ENCODE measurements at regions not wholly inside any gene's neighbourhood (a gene's known extent, or its start where the extent isn't known, plus 50 kb on each side); places are given as distances from the start of the nearest gene placed in this dataset.

DNA sequence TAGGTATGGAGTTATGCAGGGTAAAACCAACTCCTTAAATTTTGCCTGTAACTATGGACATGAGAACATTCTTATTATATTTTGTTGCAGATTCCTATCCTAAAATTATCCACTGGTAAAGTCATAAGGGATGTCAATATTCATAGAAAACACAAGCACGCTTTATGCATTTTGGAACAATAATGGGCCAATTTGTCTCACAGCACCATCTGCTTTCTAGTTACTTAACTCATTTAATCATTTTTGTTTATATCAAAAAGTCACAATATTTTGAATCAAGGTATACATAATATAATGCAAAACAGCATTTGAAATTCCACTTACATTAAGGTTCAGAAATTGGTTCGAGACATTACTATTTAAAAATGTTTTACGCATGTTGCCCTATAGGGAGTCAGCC lies 203.0 kb downstream of the GABRG1 start (continued):
- TF ChIP-seq ARID4A (CRISPR knock-in tag; IDR thresholded peaks at IDR 0.05; ENCODE audit: borderline replicate concordance) = no peak
- no peak for TF ChIP-seq ZNF33B (CRISPR knock-in tag; IDR thresholded peaks at IDR 0.05)

DNA sequence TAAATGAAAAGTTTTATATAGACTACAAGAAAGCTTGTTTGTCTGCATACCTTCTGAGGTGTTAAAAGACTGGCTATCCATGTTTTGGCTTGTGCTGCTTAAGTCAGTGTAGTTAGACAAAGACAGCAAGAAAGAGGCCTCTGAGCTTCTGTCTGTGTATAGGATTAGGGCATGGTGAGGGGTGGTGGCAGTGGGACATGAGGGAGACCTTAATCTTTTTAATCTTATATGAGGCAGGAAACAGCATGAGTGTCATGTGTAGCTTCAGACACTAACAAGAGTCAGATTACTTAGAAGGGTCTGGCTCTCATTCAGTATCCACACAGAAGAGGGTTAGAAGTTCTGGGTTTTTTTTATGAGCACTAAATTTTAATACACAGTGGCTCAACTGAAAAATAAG lies 213.3 kb downstream of the GABRG1 start:
- ATAC-seq (no peak), DNase-seq (ENCODE audit: low spot score) (no peak), FAIRE-seq (no peak)
- ChIA-PET CTCF (ENCODE audit: low intra/inter-chr PET ratio, low total read pairs) (no interaction called here), POLR2A (no interaction called here)
- peaks cover 9% of the 10 kb centered on the region; the same call in 1 of the 2 replicates for H3K9me3 ChIP-seq (ENCODE audit: low read length)
- no peak overlapping the region for H3K4me3 ChIP-seq (replicated peaks in 1 of 3; ENCODE audit: insufficient read depth in 1 of 3, low read depth in 2 of 3, low read length in 3 of 3)
- no TSS peak for BruUV-seq (replicated peaks)
- TF ChIP-seq, protein P1, sequence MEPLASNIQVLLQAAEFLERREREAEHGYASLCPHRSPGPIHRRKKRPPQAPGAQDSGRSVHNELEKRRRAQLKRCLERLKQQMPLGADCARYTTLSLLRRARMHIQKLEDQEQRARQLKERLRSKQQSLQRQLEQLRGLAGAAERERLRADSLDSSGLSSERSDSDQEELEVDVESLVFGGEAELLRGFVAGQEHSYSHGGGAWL (CRISPR knock-in tag; IDR thresholded peaks at IDR 0.05) = no peak
- no peaks in the 10 kb centered on the region for H3K36me3 ChIP-seq (replicated peaks in 1 of 2; ENCODE audit: control insufficient read depth in 1 of 2, insufficient read depth in 2 of 2, low read length in 2 of 2)
- H2AFZ ChIP-seq (ENCODE audit: low read length) = no peak overlapping the region
- intact Hi-C loops (cut with micrococcal nuclease; ENCODE audit: unreplicated experiment) = no loop called here
- no peak overlapping the region for H3K27ac ChIP-seq (ENCODE audit: extremely low read length, insufficient read depth, low read length)
- no peaks in the 10 kb centered on the region for H3K79me2 ChIP-seq (ENCODE audit: insufficient read depth, low read length)
- H3K4me2 ChIP-seq (ENCODE audit: low read depth, low read length) = no peak overlapping the region
- H4K20me1 ChIP-seq (ENCODE audit: insufficient read depth, low read length) = no peaks in the 10 kb centered on the region
- H3K27me3 ChIP-seq (ENCODE audit: control insufficient read depth in 1 of 2, insufficient read depth in 2 of 2, low read length in 2 of 2) = no peaks in the 10 kb centered on the region
- no peaks in the 10 kb centered on the region for H3K4me1 ChIP-seq (ENCODE audit: insufficient read depth, low read length)
- in situ Hi-C loops (cut with HindIII; ENCODE audit: extremely low pct_ligation_motif_present, low pct_unique_long_range_greater_than_20kb) = no loop called here
- H3K9ac ChIP-seq (ENCODE audit: insufficient read depth, low read depth, low read length) = no peak overlapping the region

All from HepG2 (cell line).